ENCODE measurements at regions not wholly inside any gene's neighbourhood (a gene's known extent, or its start where the extent isn't known, plus 50 kb on each side); places are given as distances from the start of the nearest gene placed in this dataset.

- Mint-ChIP-seq H3K9me3 (peaks cover 6 to 10% of the 10 kb centered on the region in 2 donors), H3K36me3 (ENCODE audit: insufficient read depth in 2 of 2) (peaks cover 0 to 5% of the 10 kb centered on the region in 2 donors), H3K4me1 (ENCODE audit: low read depth) (no peaks in the 10 kb centered on the region), H3K27ac (no peak overlapping the region), H3K4me3 (no peak overlapping the region), H3K27me3 (ENCODE audit: low read depth) (no peaks in the 10 kb centered on the region)
- no peak for ATAC-seq (replicated peaks in 1 of 2)
- DNase-seq: no peak
Observed at GRCh38 chr16:61596655-61597054, 439.6 kb downstream of the CDH8 start.

GRCh38 chr16:61595605-61596004, 440.6 kb downstream of the CDH8 start:
- Mint-ChIP-seq H3K4me1 (ENCODE audit: low read depth) (no peaks in the 10 kb centered on the region), H3K4me3 (no peak overlapping the region), H3K27me3 (ENCODE audit: low read depth) (no peaks in the 10 kb centered on the region), H3K9me3 (peaks cover 4 to 7% of the 10 kb centered on the region in 2 donors), H3K36me3 (ENCODE audit: insufficient read depth in 2 of 2) (peaks cover 0 to 5% of the 10 kb centered on the region in 2 donors), H3K27ac (no peak overlapping the region)
- ATAC-seq (replicated peaks in 1 of 2): no peak
- no peak for DNase-seq

- ATAC-seq (replicated peaks in 1 of 2) (no peak), DNase-seq (no peak)
- Mint-ChIP-seq H3K27ac (no peak overlapping the region), H3K9me3 (peaks cover 4 to 8% of the 10 kb centered on the region in 2 donors), H3K4me3 (no peak overlapping the region), H3K27me3 (ENCODE audit: low read depth) (no peaks in the 10 kb centered on the region), H3K36me3 (ENCODE audit: insufficient read depth in 2 of 2) (peaks cover 0 to 5% of the 10 kb centered on the region in 2 donors), H3K4me1 (ENCODE audit: low read depth) (no peaks in the 10 kb centered on the region)
Observed at GRCh38 chr16:61590577-61590976, 445.7 kb downstream of the CDH8 start.

- no peaks in the 10 kb centered on the region for H3K27me3 Mint-ChIP-seq (ENCODE audit: low read depth)
- DNase-seq: no peak
- peaks cover 4 to 7% of the 10 kb centered on the region in 2 donors for H3K9me3 Mint-ChIP-seq
- no peak overlapping the region for H3K4me3 Mint-ChIP-seq
- H3K36me3 Mint-ChIP-seq (ENCODE audit: insufficient read depth in 2 of 2): no peaks in the 10 kb centered on the region
- no peak for ATAC-seq (replicated peaks in 1 of 2)
- H3K4me1 Mint-ChIP-seq (ENCODE audit: low read depth): no peaks in the 10 kb centered on the region
- no peak overlapping the region for H3K27ac Mint-ChIP-seq
Observed at GRCh38 chr16:61587526-61587925, 448.7 kb downstream of the CDH8 start.

GRCh38 chr16:61581417-61582046, 454.7 kb downstream of the CDH8 start:
- Mint-ChIP-seq H3K27me3 (ENCODE audit: low read depth) (no peaks in the 10 kb centered on the region), H3K9me3 (peaks cover 7 to 14% of the 10 kb centered on the region in 2 donors), H3K36me3 (ENCODE audit: insufficient read depth in 2 of 2) (peaks cover 0 to 1% of the 10 kb centered on the region in 2 donors), H3K4me3 (no peak overlapping the region), H3K27ac (no peak overlapping the region), H3K4me1 (ENCODE audit: low read depth) (no peaks in the 10 kb centered on the region)
- ATAC-seq (replicated peaks in 1 of 2) (no peak), DNase-seq (no peak)

- Mint-ChIP-seq H3K9me3 (peaks cover 7 to 18% of the 10 kb centered on the region in 2 donors), H3K36me3 (ENCODE audit: insufficient read depth in 2 of 2) (peaks cover 0 to 1% of the 10 kb centered on the region in 2 donors), H3K27ac (no peak overlapping the region), H3K4me1 (ENCODE audit: low read depth) (no peaks in the 10 kb centered on the region), H3K27me3 (ENCODE audit: low read depth) (no peaks in the 10 kb centered on the region), H3K4me3 (no peak overlapping the region)
- DNase-seq (no peak), ATAC-seq (replicated peaks in 1 of 2) (no peak)
Observed at GRCh38 chr16:61580579-61580978, 455.7 kb downstream of the CDH8 start.

- H3K27me3 Mint-ChIP-seq (ENCODE audit: low read depth): no peaks in the 10 kb centered on the region
- DNase-seq (no peak), ATAC-seq (replicated peaks in 1 of 2) (no peak)
- H3K9me3 Mint-ChIP-seq: peaks cover 9 to 14% of the 10 kb centered on the region in 2 donors
- no peak overlapping the region for H3K27ac Mint-ChIP-seq
- H3K36me3 Mint-ChIP-seq (ENCODE audit: insufficient read depth in 2 of 2): peaks cover 0 to 3% of the 10 kb centered on the region in 2 donors
- H3K4me1 Mint-ChIP-seq (ENCODE audit: low read depth): no peaks in the 10 kb centered on the region
- H3K4me3 Mint-ChIP-seq: no peak overlapping the region
Observed at GRCh38 chr16:61579195-61579594, 457.0 kb downstream of the CDH8 start.

GRCh38 chr16:61576476-61576875, 459.8 kb downstream of the CDH8 start:
- Mint-ChIP-seq H3K27ac (no peak overlapping the region), H3K9me3 (peaks cover 18 to 21% of the 10 kb centered on the region in 2 donors), H3K4me1 (ENCODE audit: low read depth) (no peaks in the 10 kb centered on the region), H3K27me3 (ENCODE audit: low read depth) (no peaks in the 10 kb centered on the region), H3K4me3 (no peak overlapping the region), H3K36me3 (ENCODE audit: insufficient read depth in 2 of 2) (peaks cover 0 to 3% of the 10 kb centered on the region in 2 donors)
- ATAC-seq (replicated peaks in 1 of 2): no peak
- no peak for DNase-seq

GRCh38 chr16:61575617-61576016, 460.6 kb downstream of the CDH8 start:
- no peak for DNase-seq
- Mint-ChIP-seq H3K4me1 (ENCODE audit: low read depth) (no peaks in the 10 kb centered on the region), H3K4me3 (no peak overlapping the region), H3K27ac (no peak overlapping the region), H3K27me3 (ENCODE audit: low read depth) (no peaks in the 10 kb centered on the region), H3K36me3 (ENCODE audit: insufficient read depth in 2 of 2) (peaks cover 0 to 3% of the 10 kb centered on the region in 2 donors), H3K9me3 (peaks cover 18 to 24% of the 10 kb centered on the region in 2 donors)
- no peak for ATAC-seq (replicated peaks in 1 of 2)

GRCh38 chr16:61569028-61569427, 467.2 kb downstream of the CDH8 start:
- peaks cover 0 to 3% of the 10 kb centered on the region in 2 donors for H3K36me3 Mint-ChIP-seq (ENCODE audit: insufficient read depth in 2 of 2)
- H3K4me3 Mint-ChIP-seq: no peak overlapping the region
- H3K9me3 Mint-ChIP-seq: peaks cover 15 to 20% of the 10 kb centered on the region in 2 donors
- no peak overlapping the region for H3K27ac Mint-ChIP-seq
- H3K27me3 Mint-ChIP-seq (ENCODE audit: low read depth): no peaks in the 10 kb centered on the region
- no peaks in the 10 kb centered on the region for H3K4me1 Mint-ChIP-seq (ENCODE audit: low read depth)
- DNase-seq (no peak), ATAC-seq (replicated peaks in 1 of 2) (no peak)

- DNase-seq (no peak), ATAC-seq (replicated peaks in 1 of 2) (no peak)
- H3K9me3 Mint-ChIP-seq: peaks cover 8 to 14% of the 10 kb centered on the region in 2 donors
- H3K4me3 Mint-ChIP-seq: no peak overlapping the region
- no peaks in the 10 kb centered on the region for H3K27me3 Mint-ChIP-seq (ENCODE audit: low read depth)
- H3K36me3 Mint-ChIP-seq (ENCODE audit: insufficient read depth in 2 of 2): peaks cover 0 to 4% of the 10 kb centered on the region in 2 donors
- no peak overlapping the region for H3K27ac Mint-ChIP-seq
- H3K4me1 Mint-ChIP-seq (ENCODE audit: low read depth): no peaks in the 10 kb centered on the region
Observed at GRCh38 chr16:61564716-61565115, 471.5 kb downstream of the CDH8 start.

- no peaks in the 10 kb centered on the region for H3K36me3 Mint-ChIP-seq (ENCODE audit: insufficient read depth in 2 of 2)
- no peak overlapping the region for H3K27ac Mint-ChIP-seq
- no peaks in the 10 kb centered on the region for H3K4me1 Mint-ChIP-seq (ENCODE audit: low read depth)
- H3K4me3 Mint-ChIP-seq: no peak overlapping the region
- DNase-seq: no peak
- H3K9me3 Mint-ChIP-seq: peaks cover 3 to 7% of the 10 kb centered on the region in 2 donors
- no peak for ATAC-seq (replicated peaks in 1 of 2)
- H3K27me3 Mint-ChIP-seq (ENCODE audit: low read depth): no peaks in the 10 kb centered on the region
Observed at GRCh38 chr16:61555718-61556441, 480.4 kb downstream of the CDH8 start.

- Mint-ChIP-seq H3K9me3 (peaks cover 5 to 9% of the 10 kb centered on the region in 2 donors), H3K4me3 (no peak overlapping the region), H3K4me1 (ENCODE audit: low read depth) (no peaks in the 10 kb centered on the region), H3K36me3 (ENCODE audit: insufficient read depth in 2 of 2) (no peaks in the 10 kb centered on the region), H3K27me3 (ENCODE audit: low read depth) (no peaks in the 10 kb centered on the region), H3K27ac (no peak overlapping the region)
- DNase-seq (no peak), ATAC-seq (replicated peaks in 1 of 2) (no peak)
Observed at GRCh38 chr16:61549327-61549726, 486.9 kb downstream of the CDH8 start.

Measured in activated T-cell treated with anti-CD3 and anti-CD28 coated beads, Interleukin-2, amount 50 U/mL, for 72 hours (primary cell).